Ectodermal cell (in vitro differentiated cells): ENCODE measurements at regions not wholly inside any gene's neighbourhood (a gene's known extent, or its start where the extent isn't known, plus 50 kb on each side); places are given as distances from the start of the nearest gene placed in this dataset.

Experiments
- H3K27ac ChIP-seq: 2 replicates; pipeline ENCODE4 v1.7.0; 2013; ENCODE audit warnings: mild to moderate bottlenecking, low read depth, low read length; ENCODE audit not compliant: insufficient read depth, poor library complexity, severe bottlenecking
- H3K27me3 ChIP-seq: 2 replicates; pipeline ENCODE4 v1.7.0; 2013; ENCODE audit warnings: mild to moderate bottlenecking, low read length; ENCODE audit not compliant: insufficient read depth, control insufficient read depth, poor library complexity, severe bottlenecking
- H3K36me3 ChIP-seq: one replicate; pipeline ENCODE4 v1.7.0; 2013; ENCODE audit warnings: low read length; ENCODE audit not compliant: control insufficient read depth, insufficient read depth
- H3K4me1 ChIP-seq: one replicate; pipeline ENCODE4 v1.7.0; 2013; ENCODE audit warnings: low read length; ENCODE audit not compliant: control insufficient read depth, insufficient read depth
- H3K4me3 ChIP-seq: 2 replicates; pipeline ENCODE4 v1.7.0; 2013; ENCODE audit warnings: low read depth, low read length, control low read depth; ENCODE audit not compliant: insufficient read depth
- H3K9me3 ChIP-seq: 2 replicates; pipeline ENCODE4 v1.7.0; 2013; ENCODE audit warnings: mild to moderate bottlenecking, low read length, moderate library complexity; ENCODE audit not compliant: control insufficient read depth
- WGBS, 2 experiments: methylation state at CpG; one replicate each; pipeline ENCODE4 v1.1.7; 2013; ENCODE audit warnings: missing lambda C conversion rate in 2 of 2; 5-methylcytosine and 5-hydroxymethylcytosine counted together

- H3K27me3 ChIP-seq = no peaks in the 10 kb centered on the region
Measured at GRCh38 chr2:64348386-64349130, 105.4 kb upstream of the LGALSL start.

DNA sequence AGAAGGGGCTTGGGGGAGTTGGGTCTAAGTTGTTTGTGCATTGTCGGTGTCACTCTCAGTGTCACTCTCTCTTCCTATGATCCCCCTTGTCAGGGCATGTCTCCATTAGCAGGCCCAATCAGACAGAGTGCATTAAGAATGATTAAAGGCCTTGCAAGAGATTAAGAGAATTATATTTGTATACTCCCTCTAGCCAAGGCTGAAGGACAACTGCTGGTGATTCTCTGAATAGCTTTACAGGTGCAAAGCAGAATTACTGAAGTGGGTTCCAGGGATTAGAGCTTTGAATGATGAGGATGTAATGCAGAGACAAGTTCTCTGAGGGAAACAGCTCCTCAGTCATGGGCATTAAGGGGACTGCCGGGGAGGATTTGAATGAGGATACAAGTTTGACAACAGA is 104.8 kb upstream of the LGALSL start:
- 93 to 94% methylated on average over 2 of the region's 2 CpGs for WGBS, 2 experiments

More at GRCh38 chr2:64348386-64349130, 105.4 kb upstream of the LGALSL start:
- H3K9me3 ChIP-seq = no peaks in the 10 kb centered on the region
- H3K27ac ChIP-seq = no peak overlapping the region
- H3K4me3 ChIP-seq = no peak overlapping the region
- H3K36me3 ChIP-seq = no peaks in the 10 kb centered on the region
- WGBS, 2 experiments = 94 to 95% methylated on average over 5 to 6 of the region's 6 CpGs
- H3K4me1 ChIP-seq = no peaks in the 10 kb centered on the region

GRCh38 chr2:64350996-64351395 is 103.0 kb upstream of the LGALSL start:
- Histone ChIP-seq H3K4me3 (no peak overlapping the region), H3K27me3 (no peaks in the 10 kb centered on the region), H3K4me1 (no peaks in the 10 kb centered on the region), H3K27ac (no peak overlapping the region), H3K36me3 (no peaks in the 10 kb centered on the region), H3K9me3 (no peaks in the 10 kb centered on the region)
- WGBS, 2 experiments = 93 to 94% methylated on average over 2 of the region's 2 CpGs

More for the DNA sequence above, 104.8 kb upstream of the LGALSL start:
- H3K9me3 ChIP-seq = no peaks in the 10 kb centered on the region
- no peak overlapping the region for H3K27ac ChIP-seq
- H3K4me3 ChIP-seq = no peak overlapping the region
- no peaks in the 10 kb centered on the region for H3K36me3 ChIP-seq
- H3K4me1 ChIP-seq = no peaks in the 10 kb centered on the region
- no peaks in the 10 kb centered on the region for H3K27me3 ChIP-seq

DNA sequence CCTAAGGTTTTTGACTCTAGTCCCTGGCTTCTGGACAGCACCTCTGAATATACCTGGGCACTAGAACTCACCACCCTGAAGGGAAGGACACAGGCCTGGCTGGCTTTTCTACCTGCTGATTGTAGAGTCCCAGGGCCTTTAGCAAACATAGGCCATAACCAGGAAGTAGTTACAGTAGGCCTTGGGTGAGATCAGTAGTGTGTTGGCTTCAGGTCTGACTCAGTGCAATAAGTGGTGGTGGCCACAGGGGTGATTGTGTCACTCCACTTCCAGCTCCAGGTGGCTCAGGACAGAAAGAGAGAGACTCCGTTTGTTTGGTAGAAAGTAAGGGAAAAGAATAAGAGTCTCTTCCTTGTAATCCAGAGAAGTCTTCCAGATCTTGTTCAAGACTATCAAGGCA is 101.7 kb upstream of the LGALSL start:
- Histone ChIP-seq H3K4me1 (no peaks in the 10 kb centered on the region), H3K36me3 (no peaks in the 10 kb centered on the region), H3K27ac (no peak overlapping the region), H3K27me3 (no peaks in the 10 kb centered on the region), H3K4me3 (no peak overlapping the region), H3K9me3 (no peaks in the 10 kb centered on the region)
- 85 to 92% methylated on average over 1 of the region's 1 CpG for WGBS, 2 experiments

DNA sequence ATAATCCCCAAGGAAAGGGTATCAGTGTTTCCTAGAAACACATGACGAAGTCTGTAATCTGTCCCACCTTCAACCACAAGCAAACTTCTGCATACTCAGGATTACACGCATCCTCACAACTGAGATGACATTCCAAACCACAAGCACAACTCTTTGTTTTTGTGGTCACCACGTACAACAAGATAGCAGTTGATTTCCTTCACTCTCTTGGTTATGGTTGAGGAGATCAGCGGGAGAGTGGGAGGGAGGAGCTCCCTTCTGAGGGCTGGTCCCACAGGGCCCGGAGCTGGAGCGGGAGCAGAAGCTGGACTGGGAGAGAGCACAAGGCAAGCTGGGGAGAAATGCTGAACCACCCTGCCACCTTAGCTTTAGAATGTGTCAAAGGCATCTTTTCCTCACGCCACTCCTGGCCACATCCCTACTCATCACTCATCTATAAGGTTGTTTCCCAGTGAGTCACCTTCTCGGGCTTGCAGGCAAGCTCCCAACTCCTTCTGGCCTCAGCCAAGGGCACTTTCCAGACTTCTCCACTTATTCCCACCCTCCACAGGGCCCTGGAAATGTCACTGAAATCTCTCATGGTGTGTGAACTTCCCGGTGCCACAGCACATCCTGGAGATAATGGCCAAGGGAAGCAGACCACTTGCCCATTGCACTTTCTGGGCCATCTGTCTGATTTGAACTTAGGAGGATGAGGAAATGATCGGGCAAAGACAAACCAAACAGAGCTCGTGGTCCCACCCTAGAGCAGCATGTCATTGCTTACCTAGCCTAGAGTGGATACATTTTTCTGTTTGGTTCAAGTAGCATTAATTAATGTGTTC is 98.9 kb upstream of the LGALSL start:
- H3K9me3 ChIP-seq = no peaks in the 10 kb centered on the region
- no peak overlapping the region for H3K27ac ChIP-seq
- no peaks in the 10 kb centered on the region for H3K36me3 ChIP-seq
- H3K27me3 ChIP-seq = no peaks in the 10 kb centered on the region
- no peaks in the 10 kb centered on the region for H3K4me1 ChIP-seq
- WGBS, 2 experiments = 92% methylated on average over 11 of the region's 11 CpGs
- H3K4me3 ChIP-seq = no peak overlapping the region

DNA sequence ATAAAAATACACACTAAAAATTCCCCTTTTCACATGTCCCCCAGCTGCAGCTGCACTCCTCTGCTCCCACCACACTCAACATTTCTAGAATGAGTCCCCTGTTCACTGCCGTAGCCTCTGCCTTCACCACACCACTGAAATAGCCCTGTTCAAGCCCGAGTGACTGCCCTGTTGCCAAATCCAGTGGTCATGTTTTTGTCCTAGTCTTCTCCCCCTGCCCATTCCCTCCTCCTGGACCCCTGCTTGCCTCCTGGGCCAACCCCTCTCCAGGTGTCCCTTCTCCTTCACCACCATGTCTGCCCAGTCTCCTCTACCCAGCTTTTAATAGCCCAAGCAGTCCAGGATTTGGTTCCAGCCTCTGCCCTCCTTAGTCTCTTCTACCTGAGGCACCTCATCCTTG is 97.1 kb upstream of the LGALSL start:
- Histone ChIP-seq H3K9me3 (no peaks in the 10 kb centered on the region), H3K27me3 (no peaks in the 10 kb centered on the region), H3K27ac (no peak overlapping the region), H3K4me3 (no peak overlapping the region), H3K4me1 (peaks cover 5% of the 10 kb centered on the region), H3K36me3 (no peaks in the 10 kb centered on the region)
- 93 to 94% methylated on average over 2 of the region's 2 CpGs for WGBS, 2 experiments

- 75 to 84% methylated on average over 4 of the region's 4 CpGs for WGBS, 2 experiments
- no peaks in the 10 kb centered on the region for H3K9me3 ChIP-seq
- peaks cover 5% of the 10 kb centered on the region for H3K4me1 ChIP-seq
- no peak overlapping the region for H3K4me3 ChIP-seq
- H3K36me3 ChIP-seq = no peaks in the 10 kb centered on the region
- no peak overlapping the region for H3K27ac ChIP-seq
- no peaks in the 10 kb centered on the region for H3K27me3 ChIP-seq
Measured at GRCh38 chr2:64359171-64359891, 94.6 kb upstream of the LGALSL start.

GRCh38 chr2:64359892-64360657 is 93.9 kb upstream of the LGALSL start:
- Histone ChIP-seq H3K36me3 (no peaks in the 10 kb centered on the region), H3K27ac (no peak overlapping the region), H3K4me3 (no peak overlapping the region), H3K27me3 (no peaks in the 10 kb centered on the region), H3K4me1 (peaks cover 5% of the 10 kb centered on the region), H3K9me3 (no peaks in the 10 kb centered on the region)
- 68 to 72% methylated on average over 11 of the region's 11 CpGs for WGBS, 2 experiments

DNA sequence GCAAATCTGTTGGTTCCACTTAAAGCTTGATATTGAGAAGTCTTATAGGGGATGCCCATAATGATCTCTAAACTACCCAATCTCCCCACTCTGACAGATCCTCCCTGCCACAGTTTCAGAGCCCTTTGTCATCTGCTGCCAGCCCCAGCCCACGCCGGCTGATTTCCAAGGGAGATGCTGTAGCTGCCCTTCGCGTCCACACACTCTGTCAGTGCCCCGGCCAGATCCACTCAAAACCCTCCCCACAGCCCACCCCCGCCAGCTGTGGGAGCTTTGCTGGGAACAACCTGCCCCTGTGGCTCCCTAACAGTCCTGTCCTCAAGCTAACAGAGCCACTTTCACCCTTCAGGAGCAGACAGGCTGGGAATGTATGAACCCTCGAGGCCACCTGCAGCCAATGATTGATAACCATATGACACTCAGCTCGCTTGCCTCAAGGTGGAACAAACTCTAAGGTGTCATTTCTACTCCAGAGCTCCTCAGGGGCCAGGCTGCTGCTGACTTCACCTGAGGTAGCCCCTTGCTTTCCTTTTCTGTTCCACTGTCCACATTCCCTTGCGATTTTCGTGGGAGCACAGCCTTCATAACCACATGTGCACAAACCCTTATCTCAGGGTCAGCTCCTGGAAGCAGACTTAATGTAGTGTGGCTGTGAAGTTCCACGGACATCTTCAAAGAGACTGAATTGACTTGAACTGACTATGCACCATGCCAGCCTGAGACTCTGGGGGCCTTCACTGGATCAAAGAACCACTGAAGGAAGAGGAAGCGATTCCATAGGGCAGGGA is 92.6 kb upstream of the LGALSL start:
- WGBS, 2 experiments = 89 to 90% methylated on average over 12 of the region's 12 CpGs
- Histone ChIP-seq H3K4me3 (no peak overlapping the region), H3K9me3 (no peaks in the 10 kb centered on the region), H3K4me1 (peaks cover 5% of the 10 kb centered on the region), H3K27ac (no peak overlapping the region), H3K27me3 (no peaks in the 10 kb centered on the region), H3K36me3 (no peaks in the 10 kb centered on the region)
